HCEC 1CT (cell line): ENCODE measurements at regions not wholly inside any gene's neighbourhood (a gene's known extent, or its start where the extent isn't known, plus 50 kb on each side); places are given as distances from the start of the nearest gene placed in this dataset.
A peak's percentile ranks its signal among the peaks of the same experiment; 100 is the strongest.

Experiments
- DNase-seq: peaks from one replicate; pipeline ENCODE4 v3.0.0-alpha.2; 2017

DNA sequence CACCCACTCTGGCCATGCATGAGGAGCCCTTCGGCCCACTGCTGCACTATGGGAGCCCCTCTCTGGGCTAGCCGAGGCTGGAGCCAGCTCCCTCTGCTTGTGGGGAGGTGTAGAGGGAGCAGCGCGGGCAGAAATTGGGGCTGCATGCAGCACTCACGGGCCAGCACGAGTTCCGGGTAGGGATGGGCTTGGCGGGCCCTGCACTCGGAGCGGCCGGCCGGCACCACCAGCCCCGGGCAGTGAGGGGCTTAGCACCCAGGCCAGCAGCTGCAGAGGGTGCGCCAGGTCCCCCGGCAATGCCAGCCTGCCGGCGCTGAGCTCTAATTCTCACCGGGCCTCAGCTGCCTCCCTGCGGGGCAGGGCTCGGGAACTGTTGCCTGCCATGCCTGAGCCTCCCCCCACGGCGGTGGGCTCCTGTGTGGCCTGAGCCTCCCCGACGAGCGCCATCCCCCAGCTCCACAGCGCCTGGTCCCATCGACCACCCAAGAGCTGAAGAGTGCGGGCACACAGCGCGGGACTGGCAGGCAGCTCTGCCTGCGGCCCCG lies 209.0 kb downstream of the LTN1 start:
- DNase-seq: no peak

DNA sequence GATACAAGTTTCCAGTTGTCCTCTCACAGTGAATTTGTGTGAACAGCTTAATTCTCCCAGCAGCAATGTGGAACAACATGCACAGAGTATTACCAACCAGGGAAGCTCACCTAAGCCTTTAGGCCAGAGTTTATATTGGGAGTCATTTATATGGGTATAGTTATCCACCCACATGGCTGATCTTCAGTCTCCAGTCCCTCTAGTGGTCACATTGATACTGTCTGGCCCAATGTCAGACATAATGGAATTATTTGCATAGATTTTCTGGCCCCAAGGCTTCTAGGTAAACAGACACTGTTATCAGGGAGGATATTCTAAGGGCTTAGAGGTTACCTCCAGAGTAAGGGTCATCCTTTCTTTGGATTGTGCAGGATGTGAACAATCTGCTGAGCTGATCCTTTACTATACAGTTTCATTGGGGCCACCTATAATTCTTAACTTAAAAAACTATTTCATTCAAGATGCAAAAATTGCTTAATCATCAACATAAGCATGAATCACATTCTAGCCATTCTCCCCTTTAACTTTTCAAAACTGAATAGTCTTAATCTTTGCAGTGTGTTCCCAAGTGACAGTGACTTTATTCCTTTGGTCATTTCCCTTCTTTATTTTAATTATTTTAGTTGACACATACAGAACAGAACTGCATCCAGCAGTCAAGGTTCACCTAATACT lies 210.9 kb downstream of the LTN1 start:
- peak; percentile 52 for DNase-seq

DNA sequence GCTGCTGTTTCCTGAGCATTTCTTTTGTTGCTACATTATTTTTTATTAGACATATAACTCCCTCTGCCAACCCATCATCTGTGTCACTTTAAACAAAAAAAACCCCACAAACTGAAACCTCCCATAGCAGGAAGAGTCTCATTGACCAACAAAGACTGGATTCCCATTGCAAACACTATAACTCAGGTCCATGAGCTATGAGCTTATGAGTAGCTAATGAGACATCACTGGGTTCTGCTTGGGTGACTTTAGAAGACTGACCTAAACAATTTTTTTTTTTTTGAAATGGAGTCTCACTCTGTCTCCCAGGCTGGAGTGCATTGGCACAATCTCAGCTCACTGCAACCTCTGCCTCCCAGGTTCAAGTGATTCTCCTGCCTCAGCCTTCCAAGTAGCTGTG lies 212.8 kb downstream of the LTN1 start:
- DNase-seq: no peak

DNA sequence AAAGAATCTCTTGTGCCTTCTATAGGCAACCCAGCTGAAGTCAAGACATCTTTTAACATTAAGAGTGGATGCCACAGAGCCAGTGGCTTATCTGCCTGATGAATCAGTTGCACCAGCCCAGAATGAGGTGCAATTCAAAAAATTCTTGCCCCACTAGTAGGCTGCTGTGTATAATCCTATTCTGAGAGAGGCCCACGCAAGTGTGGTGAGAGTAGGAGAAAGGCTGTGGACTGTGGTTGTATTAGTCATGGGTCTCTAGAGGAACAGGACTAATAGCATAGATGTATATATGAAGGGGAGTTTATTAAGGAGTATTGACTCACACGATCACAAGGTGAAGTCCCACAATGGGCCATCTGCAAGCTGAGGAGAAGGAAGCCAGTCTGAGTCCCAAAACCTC lies 216.4 kb downstream of the LTN1 start:
- peak; percentile 68 for DNase-seq

DNA sequence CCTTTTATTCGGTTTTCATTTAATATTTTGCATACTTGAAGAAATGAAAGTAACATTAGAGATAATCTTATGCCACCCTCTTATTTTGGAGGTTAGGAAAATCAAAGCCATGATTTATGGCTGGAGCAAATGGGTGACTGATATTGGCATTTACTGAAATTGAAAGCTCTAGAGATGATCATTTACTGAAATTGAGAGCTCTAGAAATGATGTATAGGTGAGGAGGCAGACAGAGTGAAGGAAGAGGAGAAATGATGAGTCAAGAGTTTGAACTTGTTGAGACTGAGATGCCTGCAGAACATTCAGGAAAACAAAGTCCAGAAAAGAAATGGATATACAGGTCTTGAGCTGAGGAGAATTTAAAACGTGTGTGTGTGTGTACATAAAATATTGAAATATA lies 217.6 kb downstream of the LTN1 start:
- DNase-seq: no peak

DNA sequence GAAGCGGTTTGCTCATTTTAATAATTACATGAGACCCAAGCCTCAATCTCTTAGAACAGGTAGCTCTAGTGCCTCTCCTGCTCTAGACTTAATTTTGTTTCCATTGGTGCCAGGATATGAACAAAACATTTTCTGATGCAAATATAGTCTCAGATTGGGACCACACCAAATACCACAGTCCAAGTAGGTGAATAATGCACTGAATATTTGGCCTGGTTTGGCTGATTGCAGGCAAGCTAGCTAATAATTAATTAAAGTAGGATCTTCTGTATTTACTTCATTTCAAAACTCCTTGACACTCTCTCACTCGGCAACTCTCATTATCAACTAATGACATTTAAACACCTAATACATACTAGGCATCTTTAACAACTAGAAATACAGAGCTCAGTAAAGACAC lies 219.6 kb downstream of the LTN1 start:
- no peak for DNase-seq

DNA sequence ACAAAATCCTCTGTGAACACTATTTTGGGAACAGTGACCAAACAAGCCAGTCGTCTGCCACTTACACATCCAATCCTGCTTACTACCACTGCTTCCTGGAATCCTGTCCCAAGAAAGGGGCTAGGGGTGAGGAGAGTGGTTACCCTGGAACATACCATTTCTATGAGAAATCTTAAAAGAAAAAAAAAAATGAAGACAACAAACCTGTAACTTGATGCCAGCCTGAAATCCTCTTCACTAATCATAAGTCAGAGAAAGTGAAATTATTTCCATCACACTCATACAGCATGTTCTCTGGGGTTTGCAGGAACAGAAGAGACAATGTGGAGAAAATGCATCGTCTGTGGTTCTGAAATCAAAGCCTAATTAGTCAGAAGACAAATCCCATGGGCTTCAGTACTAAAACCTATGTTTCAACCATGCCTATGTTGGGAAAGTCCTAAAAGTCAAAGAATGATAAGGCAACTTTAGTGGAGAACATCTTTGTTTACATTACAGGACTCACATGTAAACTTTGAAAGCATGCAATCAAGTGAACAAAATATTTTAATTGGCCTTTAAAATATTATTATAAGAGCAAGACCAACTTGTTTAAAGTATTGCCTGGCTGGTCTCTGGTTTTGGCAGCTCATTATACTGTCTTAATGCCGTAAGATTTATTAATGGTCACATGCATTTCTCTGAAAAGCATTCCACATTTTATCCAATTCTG lies 220.7 kb downstream of the LTN1 start:
- DNase-seq: peak; percentile 94

DNA sequence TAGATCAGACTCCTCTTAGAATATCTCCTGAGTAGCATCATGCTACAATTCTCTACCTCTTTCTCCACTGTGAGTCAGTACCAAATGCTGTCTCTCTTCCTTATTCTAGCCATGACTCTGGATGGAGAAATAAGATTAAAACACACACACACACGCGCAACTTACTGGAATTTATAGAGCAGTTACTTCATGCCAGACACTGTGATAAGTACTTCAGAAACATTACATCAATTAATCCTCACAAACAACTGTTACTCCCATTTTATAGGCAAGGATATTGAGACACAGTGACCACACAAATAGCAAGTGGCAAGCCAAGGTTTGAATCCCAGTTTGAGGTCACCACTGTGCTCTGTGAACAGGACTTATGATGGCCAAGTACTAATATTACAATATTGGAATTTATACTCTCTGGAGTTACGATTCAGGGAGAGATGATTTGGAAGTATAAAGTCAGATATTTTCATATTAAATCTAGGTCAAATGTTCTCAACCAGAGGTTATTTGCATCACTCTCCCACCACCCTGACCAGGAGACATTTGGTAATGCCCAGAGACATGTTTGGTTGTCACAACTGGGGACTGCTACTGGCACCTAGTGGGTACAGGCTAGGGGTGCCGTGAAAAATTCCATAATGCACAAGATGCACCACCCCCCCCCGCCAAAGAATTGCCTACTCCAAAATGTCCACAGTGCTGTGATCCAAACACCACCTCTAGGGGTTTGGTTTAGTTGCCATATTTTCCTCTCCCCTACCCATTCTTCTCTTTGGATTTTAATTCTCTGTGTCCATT lies 221.6 kb downstream of the LTN1 start:
- peak; percentile 38 for DNase-seq

DNA sequence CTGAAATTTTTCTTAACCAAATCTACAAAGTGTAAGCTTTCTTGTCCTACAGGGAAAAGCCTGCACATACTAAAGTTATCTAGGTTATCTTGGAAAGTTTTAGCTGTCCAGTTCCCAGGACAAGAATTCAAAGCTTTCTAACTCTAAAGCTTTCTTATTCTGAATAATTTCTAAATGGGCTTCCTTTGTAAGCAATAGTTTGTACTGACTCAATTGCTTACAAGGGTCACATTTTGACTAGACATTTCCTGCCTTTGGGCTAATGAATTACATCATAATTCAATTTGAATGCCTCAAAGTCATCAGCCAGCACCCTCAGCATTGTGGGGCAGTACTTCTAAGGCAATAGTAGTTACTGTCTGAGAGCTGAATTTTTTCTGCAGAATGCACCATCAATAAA lies 223.0 kb downstream of the LTN1 start:
- DNase-seq: peak; percentile 30

DNA sequence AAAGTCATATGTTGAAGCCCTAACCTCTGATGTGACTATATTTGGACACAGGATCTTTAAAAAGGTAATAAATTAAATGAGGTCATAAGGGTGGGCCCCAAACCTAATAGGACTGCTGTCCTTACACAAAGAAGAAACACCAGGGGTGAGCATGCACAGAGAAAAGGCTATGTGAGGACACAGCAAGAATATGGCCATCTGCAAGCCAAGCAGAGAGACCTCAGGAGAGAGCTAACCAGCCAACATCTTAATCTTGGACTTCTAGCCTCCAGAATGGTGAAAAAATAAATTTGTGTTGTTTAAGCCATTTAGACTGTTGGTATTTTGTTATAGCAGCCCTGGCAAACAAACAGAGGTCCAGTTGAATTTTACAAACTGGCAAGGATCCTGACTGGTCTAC lies 223.9 kb downstream of the LTN1 start:
- no peak for DNase-seq

DNA sequence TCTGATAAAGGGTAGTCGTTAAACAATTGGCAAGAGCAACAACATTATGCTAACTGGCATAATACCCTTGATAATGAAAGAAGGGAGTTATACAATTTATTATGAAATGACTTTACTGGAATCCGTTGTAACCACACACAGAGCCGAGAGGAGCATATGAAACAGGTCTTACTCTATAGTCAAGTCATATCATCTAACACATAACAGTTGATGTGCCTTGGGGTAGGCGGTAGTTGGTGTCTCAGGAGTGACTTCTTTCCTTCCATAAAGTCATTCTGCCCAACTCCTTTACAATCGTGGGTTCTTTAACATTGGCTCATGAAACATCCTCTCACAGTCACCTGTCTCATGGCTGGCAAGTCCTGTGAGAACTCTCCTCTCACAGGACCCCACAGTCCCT lies 225.2 kb downstream of the LTN1 start:
- DNase-seq: no peak

DNA sequence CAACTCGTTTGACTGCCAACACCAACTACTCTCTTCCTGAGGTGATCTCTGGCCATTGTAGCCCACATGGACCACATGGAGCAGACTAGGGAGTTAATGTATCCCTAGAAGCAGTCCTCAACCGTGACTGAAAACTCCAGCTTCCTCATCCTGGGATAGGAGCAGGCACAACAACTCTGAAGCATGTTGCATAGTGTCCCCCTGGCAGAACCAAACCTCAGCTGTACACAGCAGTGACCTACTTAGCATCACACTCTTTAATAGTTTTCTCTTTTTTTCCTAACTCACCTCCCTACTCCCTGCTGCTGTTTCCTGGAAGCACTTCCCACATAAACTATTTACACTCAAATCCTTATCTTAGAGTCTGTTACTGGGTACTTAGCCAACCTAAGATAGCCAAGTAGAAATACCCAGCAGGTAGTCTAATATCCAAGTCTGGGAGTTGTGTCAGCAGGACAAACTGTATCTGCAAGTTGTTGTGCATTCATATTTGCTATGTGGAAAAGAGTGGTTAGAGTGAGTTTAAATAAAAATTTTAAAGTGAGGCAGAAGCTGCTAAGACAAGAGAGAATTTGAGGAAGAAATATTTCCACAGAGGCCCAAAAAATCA lies 228.8 kb downstream of the LTN1 start:
- no peak for DNase-seq

DNA sequence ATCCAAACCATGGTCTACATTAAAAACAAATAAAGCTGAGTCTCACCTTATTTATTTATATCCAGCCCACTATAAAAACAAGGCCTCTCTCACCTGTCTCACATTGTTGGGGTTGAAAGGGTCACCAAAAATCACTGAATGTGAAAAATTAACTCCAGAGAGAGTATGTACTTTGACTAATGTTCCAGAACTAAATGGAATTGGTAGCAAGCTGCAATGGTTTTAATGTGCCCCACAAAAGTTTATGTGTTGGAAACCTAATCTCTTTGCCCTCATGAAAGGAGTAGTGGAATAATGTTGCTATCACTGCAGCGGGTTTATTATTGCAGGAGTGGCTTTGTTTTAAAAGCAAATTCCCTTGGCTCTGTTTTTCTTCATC lies 230.3 kb downstream of the LTN1 start:
- no peak for DNase-seq

DNA sequence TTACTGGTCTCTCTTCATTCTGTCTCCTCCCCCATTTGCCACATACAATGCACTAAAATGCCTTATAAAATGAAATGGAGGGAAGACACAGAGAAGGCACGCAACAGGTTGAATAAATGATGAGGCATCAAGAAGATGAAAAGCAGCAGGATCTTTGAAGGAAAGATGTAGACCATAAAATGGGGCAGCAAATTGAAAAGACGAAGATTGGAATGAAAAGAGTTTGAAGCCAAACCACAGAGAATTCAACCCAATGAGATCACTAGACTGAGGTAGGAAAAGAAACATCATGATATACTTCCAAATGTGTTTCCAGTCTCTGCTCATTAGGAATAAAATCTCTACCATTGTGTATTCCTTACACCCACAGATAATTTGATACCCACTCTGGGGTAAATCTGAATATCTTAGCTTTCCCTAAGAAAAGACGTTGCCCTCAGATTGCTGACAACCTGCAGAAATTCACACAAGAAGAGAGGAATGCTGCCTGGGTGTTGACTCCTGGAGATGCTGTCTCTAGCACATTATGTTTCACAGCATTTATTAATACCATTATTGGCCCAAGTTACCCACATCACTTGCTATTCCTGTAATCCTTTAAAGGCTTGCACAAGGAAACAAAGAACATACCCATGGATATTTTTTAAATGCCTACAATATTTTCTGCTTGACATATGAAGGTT lies 230.9 kb downstream of the LTN1 start:
- DNase-seq: no peak

DNA sequence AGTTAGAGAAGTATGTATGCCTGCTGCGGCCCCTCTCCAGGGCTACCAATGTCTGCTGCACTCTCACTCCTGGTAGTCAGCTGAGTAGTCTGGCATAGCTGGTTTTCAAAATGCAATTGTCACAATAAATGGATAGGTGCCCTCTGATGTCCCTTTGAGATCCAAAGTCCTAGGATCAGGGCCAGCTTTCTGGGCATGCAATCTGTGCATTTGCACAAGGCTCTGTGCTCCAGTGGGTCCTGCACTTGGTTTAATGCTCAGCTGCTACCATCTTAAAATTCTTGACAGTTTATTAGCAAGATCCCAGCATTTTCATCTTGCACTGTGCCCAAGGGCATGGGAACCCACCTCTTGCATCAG lies 233.8 kb downstream of the LTN1 start:
- no peak for DNase-seq

DNA sequence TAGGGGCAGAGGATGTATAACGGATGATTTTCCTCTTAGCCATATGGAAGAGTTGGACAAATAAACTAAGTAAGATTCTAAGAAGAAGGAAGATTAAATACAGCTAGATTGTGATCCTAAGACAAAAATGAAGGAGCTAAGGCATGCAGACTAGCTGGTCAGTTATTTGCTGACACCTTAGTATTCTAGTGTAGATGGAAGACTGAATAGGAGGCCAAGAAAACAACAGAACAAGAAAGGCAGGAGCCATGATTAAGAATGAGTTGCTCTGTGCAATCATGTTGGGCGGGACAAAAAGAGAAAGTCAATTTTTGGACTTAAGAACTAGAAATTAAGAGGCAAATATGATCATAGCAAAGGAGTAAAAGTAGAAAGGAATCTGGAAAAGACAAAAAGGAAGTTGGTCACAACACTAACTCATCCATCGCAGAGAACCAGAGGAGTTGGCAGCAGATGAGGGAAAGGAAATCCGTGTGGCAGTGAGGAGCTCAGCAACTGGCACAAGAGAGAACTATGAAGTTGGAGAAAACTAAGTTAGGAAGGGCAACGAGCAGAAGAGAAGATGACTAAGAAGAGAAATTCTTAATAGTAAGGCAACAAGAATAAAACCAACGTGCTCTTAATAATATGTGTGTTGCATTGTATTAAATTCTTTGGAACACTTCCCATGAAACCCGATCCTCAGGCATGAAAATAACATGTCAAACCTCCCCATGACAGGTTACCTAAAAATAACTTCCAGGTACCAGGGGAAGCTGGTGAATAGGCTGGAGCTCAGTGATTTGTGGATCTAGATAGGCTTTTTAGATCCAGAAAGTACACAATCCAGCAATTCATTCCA lies 234.4 kb downstream of the LTN1 start:
- DNase-seq: no peak

DNA sequence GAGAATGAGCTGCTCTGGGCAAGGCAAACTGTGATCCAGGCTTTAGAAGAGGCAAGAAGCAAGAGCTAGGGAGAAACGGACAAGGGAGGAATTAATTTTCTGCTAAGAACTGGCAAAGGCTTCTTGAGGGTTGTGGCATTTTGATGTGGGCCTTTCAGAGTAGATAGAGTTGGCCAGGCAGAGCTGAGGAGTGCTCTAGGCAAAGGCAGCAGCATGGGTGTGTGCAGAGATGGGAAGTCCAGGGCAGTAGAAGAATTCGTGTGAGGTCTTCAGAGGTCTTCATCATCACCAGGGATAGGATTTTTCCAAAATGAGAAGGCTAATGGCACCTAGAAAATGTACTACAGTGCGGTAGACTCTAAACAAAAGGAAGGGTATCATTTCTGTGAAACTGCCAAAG lies 237.8 kb downstream of the LTN1 start:
- no peak for DNase-seq

DNA sequence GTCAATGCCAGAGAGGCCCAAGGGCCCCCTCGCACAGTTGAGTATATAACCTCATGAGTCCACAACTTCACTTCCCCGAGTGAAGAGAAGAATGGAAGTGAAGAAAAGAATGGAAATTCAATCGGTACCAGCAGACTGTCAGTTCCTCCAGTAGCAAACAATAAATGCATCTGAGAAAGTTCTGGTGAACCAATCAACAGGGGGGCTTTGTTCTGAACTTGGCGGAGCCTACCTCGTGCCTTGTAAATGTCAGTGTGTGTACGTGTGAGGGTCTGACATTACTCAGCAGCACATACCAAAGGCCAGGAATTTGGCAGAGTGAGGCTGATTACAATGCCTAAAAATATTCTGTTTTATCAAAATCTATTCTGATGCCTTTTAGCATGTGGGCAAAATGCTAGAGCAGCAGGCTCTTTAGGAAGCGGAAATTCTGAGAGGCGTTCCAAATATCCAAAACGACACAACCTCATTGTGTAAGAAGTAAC lies 238.5 kb downstream of the LTN1 start:
- DNase-seq: peak; percentile 36

DNA sequence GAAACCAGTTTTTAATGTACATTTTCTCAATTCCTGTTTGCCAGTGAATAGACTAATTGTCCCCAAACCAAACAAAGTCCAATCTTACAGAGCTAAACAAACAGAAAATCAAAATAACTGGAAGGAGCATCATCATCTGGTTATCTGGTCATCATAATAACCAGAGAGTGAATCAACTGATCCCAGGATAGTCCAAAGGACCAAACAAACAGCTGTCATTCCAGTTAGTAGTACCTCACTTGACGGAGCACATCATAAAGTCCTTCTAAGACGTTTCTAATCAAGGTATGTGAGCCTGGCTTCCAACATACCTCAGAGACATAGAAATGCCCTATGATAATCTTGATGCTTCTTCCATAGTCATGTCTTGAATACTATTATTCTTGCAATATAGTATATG lies 240.5 kb downstream of the LTN1 start:
- no peak for DNase-seq

DNA sequence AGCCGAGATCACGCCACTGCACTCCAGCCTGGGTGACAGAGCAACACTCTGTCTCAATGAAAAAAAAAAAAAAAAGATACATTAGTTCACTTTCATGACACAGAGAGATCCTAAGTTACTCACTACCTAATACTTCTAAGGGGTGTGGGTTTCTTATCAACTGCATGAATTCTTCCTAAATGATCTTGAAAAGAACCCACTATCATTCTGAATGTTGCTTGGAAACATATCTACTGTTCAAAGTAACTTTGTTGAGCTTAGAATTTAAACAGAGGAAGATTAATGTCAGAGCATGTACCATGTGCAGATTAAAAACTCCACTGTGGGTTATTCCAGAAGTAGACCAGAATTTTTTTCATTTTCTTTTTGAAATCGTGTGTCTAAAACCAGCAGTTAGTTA lies 241.5 kb downstream of the LTN1 start:
- no peak for DNase-seq

DNA sequence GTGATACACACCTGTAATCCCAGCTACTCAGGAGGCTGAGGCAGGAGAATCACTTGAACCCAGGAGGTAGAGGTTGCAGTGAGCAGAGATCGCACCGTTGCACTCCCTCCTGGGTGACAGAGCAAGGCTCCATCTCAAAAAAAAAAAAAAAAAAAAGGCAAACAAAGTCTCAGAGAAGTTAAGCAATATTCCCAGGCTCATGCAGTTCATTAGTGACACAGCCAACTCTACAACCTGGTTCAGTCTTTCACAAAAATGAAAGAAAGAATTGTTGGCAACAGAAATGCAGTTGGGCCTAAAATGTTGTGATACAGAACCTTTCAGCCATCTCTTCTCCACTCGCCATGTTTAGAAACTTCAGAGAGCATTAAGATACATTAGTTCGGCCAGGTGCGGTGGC lies 242.1 kb downstream of the LTN1 start:
- no peak for DNase-seq

DNA sequence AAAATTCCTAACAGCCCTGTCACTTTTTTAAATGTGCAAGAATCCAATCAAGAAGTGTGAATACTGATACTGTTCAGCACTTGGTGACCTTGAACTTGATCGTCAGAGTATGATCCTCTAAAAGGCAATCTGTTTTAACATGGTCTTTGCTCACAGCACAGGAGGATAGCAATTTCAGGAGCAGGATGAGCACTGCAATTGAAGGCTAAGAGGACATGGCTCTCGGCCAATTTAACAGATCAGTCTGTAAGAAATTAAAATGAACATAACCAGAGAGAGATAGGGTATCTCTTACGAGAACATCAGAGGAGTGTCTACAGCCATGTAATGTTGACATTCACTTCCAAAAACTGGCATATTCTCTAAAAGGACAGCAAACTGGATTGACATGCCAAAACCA lies 243.1 kb downstream of the LTN1 start:
- DNase-seq: no peak
